ENCODE measurements at regions not wholly inside any gene's neighbourhood (a gene's known extent, or its start where the extent isn't known, plus 50 kb on each side); places are given as distances from the start of the nearest gene placed in this dataset.

DNA sequence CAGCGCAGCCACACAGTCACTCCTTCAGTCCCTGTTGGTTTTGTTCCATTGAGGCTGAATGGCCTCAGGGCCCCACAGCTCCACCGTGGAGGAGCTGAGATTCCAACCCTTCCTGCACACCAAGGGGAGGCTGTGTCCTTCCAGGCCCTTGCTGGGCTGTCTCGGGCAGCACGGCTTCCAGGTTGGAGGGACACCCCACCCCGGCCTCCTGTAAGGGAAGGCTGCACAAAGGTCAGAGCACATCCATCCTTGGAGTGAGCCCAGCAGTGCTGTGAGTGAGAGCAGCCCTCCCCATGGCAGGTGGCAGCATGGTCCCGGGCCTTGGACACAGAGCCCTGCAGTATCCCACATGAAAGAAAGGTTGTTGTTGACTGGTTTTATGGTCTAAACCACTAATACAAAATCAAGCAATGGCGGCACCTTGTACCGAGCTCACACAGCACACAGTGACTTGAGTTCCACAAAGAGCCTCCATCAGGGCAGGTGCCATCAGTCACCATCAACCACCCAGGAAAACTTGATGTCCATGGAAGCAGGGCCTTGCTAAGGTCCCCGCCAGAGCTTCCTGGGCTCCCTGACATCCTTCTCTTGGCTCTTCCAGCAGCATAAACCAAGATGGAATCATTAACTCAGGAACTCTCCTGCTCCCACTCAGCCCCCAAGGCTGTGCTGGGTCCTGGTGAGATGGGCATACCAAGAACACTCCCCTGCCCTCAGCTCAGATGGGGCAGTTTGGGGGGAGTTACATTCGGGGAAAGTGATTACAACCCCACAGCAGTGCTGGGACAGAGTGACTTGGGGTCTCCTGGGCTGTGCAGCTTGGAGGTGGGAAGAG lies 1500.4 kb downstream of the TBC1D22A start:
- no peak for DNase-seq (ENCODE audit: low read depth in 3 of 3)

DNA sequence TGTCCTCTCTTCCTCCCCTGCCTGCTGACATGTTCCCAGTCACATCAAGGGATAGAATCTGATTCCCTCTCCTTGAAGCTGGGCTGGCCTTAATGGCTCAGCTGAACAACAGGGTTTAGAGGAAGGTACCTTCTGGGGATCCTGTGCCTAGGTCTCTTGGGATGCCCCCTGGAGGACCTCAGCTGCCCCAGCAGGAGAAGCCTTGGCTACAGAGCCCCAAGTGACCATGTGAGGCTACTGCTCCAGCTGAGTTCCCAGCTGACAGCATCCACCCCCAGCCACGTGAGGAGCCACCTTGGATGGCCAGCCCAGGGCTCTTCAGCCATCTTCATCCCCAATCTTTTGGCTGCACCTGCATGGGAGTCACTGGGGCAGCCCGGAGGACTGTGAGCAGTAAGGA lies 1499.3 kb downstream of the TBC1D22A start:
- DNase-seq (ENCODE audit: low read depth in 3 of 3): no peak

DNA sequence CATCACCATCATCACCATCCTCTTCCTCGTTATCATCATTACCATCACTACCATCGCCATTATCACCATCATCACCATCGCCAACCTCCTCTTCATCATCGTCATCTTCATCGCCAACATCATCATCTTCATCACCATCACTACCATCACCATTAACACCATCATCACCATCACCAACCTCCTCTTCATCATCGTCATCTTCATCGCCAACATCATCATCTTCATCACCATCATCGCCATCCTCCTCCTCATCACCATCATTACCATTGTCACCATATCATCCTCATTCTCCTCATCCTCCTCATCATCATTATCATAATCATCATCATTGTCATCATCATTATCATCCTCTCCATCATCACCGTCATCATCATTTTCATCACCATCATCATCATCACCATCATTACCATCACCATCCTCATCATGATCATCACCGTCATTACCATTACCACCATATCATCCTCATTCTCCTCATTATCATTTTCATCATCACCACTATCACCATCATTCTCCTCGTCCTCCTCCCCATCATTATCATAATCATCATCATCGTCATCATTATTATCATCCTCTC lies 1498.7 kb downstream of the TBC1D22A start:
- DNase-seq (ENCODE audit: low read depth in 3 of 3): no peak

DNA sequence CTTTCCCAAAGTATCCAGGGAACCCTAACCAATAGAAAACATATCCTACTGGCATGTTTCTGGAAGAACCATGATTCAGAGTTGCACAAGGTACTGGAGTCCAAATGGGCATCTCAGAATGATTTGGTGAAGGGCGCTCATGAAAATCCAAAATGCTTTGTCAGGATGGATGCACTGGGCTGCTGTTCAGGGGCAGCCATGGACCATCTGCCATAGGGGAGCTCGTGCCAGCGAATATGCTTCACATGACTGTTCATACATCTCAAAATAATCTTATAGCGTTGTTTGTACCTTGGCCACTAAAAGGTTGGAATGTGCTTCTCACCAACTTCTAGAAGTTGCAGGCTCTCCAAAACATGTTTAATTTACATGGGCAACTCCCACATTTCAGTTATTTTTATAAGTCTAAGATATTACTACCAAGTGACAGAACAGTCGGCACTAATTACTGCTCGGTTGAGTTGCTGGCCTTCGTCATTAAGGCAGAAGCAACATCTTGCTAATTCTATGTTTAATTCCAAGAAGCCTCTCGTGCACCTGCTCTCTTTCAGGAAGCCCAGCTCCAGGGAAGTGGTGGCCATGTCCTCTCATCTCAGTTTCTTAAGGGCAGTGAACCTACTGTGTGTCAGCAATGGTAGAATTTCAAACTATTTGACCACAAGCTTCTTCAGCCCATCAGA lies 1497.7 kb downstream of the TBC1D22A start:
- DNase-seq (ENCODE audit: low read depth in 3 of 3): no peak

DNA sequence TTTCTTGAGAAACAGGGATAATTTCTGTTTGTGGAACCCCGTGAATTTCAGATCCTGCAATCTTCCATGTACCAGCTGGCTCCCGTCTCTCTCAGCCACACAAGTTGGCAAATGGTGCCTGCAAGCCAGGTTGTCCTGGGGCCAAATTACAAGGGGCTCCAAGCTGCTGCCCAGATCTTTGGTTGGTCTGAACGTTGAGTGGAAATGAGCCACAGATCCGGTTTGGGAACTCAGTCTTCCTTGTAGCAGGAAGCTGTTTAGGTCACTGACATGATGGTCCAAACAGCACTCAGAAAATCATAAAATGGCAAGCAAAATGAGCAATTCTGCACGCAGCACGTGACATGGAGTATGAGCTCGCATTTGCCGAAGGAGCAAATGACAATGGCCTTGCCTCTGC lies 1496.4 kb downstream of the TBC1D22A start:
- DNase-seq (ENCODE audit: low read depth in 3 of 3): no peak

DNA sequence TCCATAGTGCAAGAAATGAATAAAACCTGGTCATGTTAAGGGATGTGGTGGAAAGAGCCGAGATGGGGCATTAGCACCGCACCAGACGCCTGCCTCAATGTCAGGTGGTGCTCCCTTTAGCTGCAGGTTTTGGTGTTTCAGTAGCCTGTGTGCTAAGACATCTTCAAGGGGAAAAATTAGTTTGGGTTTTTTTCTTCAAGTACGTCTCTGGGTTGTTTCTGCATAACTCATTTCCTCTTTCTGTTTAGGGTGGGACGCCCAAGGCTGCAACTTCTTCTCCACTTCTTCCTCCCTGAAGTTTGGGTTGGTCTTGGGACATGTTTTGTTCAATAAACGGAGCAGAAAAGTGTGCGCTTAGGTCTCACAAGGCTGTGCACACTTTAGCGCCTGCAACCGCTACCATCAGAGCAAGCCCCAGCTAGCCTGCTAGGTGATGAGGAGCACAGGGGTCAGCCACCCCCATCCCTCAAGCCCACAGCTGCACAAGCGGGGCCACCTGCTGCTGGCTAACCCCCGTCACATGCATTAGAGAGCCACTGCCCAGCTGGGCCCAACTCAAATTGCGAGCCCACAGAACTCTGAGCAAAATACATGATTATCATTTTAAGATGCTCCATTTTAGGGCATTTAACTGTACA lies 1495.7 kb downstream of the TBC1D22A start:
- no peak for DNase-seq (ENCODE audit: low read depth in 3 of 3)

DNA sequence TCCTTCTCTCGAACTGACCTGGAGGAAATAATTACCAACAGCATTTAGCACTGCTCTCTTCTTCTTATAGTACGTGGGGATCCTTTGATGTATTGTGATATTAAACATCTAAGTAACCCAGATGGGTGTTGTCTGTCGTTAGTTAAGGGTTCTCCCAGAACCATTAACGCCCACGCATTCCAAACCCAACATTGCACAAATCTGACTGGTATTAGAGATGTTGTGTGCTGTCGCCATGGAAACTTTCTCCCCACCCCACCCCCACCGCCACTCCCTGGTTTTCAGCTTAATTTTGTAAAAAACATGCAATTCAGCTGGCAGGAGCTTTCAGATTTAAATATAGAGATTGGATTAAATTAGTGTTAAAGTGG lies 1495.2 kb downstream of the TBC1D22A start:
- DNase-seq (ENCODE audit: low read depth in 3 of 3): no peak

DNA sequence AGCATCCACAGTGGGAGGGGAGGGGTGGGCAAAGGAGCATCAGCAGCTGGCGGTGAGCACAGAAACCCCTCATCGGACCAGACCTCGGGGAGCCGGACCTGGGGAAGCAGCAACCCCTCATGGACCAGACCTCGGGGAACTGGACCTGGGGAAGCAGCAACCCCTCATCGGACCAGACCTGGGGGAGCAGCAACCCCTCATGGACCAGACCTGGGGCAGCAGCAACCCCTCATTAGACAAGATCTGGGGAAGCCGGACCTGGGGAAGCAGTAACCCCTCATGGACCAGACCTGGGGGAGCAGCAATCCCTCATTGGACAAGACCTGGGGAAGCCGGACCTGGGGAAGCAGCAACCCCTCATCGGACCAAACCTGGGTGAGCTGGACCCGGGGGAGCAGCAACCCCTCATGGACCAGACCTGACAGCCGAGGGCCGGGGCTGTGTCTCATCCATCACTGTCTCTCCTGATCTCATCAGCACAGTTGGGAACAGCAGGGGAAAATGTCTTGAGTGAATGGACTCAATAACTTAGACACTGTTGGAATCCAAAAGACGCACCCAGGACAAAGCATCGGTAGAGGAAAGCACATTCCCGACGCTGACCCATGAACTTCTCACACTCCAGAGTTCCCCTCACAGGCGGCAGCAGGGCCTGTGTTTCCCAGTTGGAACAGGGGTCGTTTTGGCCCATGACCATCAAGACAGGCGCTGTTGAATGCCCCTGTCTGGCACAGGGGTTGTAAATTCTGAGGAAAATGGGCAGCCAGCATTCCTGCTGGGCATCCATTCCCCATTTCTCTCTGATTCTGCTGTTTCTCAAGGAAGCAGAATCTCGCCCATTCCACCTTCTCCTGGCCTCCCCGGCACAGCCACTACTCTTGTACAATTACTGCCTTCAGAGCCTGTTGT lies 1494.6 kb downstream of the TBC1D22A start:
- no peak for DNase-seq (ENCODE audit: low read depth in 3 of 3)

DNA sequence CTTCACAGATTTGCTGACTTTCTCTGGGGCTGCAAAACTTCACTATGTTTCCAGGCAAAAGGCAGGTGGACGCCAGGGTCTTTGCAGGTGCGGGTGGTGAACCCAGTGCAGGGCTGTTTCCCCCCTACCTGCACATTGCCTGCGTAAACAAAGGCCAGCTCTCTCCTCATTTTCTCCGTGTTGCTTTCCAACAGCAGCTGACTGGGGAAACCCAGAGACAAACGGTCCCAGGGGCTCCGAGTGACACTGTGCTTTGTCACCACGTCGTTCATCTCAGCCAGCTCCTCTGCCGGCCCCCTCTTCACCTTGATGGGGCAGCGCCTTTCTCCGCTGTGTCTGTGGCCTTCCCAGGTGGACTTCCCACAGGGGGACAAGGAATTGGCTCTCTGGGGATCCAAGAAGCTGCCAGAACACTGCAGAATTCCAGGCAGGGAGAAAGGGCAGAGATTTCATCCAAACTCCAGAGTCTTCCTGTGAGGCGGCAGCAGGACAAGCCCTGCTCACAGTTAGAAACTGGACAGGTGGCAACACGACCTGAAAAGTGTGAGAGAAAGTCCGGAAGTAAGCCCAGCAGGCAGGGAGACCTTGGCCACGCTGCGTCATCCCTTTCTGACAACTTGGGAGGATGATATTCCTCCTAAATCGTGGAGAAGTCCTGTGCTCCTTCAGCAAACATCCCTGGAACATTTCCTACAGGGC lies 1493.7 kb downstream of the TBC1D22A start:
- DNase-seq (ENCODE audit: low read depth in 3 of 3): no peak

DNA sequence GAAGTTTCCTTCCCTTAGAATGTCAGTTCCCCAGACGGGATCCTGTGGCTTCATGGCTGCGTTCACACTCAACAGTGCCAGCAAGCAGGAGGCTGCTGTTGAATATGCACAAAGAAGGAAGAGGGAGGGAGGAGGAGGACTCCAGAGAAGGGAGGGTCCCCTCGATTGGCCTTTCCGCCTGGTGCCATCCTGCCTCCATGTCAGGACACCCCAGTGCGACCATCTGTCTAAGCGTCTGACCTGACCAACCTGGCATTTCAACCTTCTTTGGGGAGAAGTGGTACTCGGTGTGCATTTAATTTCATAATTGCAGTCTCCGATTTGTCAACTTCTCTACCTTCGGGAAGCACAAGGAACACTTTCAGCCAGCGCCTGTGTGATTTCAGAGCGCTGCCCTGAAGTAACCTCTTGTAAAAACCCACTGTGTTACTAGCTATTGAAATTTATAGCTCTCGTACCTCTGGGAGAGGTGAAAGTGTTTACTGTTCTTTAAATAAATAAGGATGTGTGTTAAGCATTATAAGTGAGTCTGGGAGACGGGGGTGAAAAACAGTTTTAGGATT lies 1491.9 kb downstream of the TBC1D22A start:
- DNase-seq (ENCODE audit: low read depth in 3 of 3): no peak

DNA sequence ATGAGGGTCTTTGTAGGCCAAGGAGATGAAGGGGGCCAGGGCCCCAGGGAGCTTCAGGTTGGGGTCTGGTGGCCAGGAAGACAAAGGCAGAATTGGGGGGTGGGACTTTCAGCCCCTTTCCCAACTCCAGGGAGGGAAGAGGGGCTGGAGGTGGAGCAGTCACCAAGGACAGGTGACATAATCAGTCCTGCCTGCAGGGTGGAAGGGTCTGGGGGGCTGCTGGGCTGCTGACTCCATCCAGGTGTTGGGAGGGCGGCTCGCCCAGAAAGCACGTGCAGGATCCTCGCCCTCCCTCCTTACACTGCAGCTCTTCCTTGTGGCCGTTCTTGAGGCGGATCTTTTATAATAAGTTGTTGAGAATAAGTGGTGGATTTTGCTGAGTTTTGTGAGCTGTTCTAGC lies 1491.1 kb downstream of the TBC1D22A start:
- no peak for DNase-seq (ENCODE audit: low read depth in 3 of 3)

DNA sequence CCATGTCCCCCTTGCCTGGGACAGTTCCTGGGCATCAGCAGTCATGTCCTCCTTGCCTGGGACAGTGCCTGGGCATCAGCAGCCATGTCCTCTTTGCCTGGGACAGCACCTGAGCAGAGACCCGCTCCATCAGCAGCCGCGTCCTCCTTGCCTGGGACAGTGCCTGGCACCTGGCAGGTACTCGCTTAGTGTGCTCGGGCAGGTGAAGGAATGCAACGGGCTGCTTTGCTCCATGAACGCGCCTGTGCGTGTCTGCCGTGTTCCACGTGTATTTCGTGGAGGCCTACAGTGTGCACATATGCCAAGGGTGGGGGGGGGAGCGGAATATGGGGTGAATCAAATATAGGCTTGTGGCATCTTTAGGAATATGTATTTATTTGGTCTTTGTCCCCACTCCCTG lies 1490.7 kb downstream of the TBC1D22A start:
- no peak for DNase-seq (ENCODE audit: low read depth in 3 of 3)

DNA sequence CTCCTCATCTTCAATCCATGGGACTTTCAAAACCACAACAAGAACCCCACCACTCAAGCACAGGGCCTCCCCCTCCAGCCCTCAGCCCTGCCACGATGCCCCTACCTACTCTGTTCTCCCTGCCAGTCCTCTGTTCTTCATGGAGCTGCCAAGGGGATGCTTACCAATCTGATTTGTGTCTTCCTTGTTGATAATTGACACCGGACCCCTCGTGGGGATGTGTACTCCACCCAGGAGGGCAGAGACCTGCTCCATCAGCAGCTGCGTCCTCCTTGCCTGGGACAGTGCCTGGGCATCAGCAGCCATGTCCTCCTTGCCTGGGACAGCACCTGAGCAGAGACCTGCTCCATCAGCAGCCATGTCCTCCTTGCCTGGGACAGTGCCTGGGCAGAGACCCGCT lies 1489.2 kb downstream of the TBC1D22A start:
- DNase-seq (ENCODE audit: low read depth in 3 of 3): no peak

DNA sequence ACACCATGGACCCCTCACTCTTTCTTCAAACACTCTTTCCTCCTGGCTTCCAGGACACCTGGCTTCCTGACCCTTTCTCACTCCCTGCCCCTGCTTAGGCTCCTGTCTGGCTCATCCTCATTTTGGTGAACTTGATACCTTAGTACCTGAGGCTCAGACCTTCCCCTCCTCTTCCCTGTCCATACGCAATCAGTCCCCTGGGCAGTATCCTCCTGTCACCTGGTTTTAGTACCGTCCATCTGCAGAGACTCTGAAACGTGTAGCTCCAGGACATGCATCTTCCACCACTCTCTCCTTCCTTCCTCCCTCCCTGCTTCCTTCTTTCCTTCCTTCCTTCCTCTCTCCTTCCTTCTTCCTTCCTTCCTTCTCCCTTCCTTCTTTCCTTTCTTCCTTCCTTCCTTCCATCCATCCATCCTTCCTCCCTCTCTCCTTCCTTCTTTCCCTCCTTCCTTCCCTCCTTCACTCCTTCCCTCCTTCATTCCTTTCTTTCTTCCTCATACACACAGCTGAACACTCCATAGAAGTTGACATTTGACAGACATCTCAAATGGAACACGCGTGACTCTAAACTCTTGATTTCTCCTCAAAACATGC lies 1488.6 kb downstream of the TBC1D22A start:
- DNase-seq (ENCODE audit: low read depth in 3 of 3): no peak

DNA sequence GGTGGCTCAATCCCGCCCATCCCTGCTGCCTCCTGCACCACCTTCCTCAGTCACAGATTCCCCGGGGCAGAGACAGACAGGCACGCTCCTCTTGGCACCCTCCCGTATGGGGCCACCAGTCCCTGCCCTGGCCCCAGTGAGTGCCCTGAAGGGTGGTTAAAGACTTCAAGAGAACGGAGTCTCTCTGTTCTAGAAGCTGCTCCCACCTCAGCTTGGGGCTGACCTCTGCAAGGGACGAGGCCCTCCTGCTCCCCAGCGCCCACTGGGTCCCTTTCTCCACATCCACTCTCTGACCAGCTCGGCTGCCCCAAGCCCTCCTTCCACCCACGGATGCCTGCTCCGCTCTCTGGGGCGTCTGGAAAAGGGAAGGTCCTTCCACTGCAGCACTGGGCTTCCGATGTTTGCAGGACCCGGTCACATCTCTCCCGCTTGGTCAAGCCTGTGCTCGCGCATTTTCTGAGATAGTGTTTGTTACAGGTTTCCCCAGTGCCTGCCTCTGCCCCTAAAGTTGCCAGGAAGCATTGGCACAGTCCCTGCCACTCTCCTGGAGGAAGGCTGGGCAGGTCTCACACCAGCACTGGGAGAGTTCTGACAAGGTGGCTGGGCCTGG lies 1487.9 kb downstream of the TBC1D22A start:
- DNase-seq (ENCODE audit: low read depth in 3 of 3): no peak

DNA sequence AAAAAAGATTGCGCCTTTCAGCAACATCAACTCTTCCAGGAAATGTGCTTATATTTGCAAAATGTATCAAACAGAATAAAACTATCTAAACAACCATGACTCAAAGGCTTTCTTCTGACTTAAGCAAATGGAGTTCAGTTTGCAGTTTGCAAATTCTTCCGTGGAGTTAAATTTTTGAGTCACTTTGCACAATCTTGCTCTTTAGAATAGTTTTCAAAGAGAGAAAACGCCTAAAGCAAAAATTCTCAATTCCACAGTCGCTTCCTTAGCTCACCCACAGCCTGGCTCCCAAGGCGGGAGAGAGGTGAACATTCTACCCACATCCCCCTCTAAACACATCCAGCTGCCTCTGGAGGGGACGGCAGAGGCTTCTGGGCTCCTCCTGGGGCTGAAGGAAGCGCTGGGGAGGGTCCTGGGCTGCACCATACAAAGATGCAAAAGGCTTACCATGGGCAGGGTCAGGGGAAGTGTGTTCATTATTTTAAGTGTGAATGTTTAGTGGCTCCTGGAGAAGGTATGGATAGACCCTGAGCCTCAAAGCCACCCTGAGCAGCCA lies 1487.3 kb downstream of the TBC1D22A start:
- no peak for DNase-seq (ENCODE audit: low read depth in 3 of 3)

DNA sequence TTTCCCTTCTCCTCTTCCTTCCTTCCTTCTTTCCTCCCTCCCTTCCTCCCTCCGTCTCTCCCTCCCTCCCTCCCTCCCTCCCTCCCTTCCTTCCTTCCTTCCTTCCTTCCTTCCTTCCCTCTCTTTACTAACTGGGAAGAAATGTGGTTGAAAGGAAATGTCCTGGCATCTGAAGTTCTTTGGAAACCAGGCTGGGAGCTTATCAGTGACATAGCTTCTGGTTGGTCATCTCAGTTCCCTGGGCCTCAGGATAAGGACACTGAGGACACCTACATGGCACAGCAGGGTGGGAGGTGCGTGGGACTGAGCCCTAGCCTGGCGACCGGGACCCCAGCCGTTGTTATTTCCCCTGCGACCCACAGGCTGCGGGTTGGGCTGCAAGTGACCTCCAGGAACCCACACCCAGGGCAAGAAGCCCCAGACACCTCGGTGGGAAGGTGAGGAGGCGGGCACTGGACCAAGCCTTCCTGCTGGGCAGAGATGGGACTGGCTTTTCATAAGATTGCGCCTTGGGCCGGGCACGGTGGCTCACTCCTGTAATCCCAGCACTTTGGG lies 1486.5 kb downstream of the TBC1D22A start:
- DNase-seq (ENCODE audit: low read depth in 3 of 3): no peak

DNA sequence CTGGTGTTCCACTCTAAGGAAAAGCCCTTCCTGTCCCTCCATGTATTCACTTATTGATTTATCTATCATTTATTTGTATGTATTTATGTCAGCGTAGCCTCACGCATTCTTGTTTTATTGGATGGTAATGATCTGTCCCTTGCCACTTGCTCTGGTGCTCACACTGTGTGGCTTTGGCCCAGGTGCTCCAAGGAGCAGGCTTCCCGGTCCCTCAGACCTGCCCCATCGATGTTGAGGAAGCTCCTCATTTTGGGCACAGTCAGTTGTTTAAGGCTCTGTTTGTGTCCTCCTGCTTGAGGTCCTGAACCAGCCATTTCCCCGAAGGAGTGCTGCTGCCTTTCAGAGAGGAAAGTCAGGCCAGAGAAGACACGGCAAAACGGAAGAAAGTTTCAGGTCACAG lies 1485.4 kb downstream of the TBC1D22A start:
- no peak for DNase-seq (ENCODE audit: low read depth in 3 of 3)

DNA sequence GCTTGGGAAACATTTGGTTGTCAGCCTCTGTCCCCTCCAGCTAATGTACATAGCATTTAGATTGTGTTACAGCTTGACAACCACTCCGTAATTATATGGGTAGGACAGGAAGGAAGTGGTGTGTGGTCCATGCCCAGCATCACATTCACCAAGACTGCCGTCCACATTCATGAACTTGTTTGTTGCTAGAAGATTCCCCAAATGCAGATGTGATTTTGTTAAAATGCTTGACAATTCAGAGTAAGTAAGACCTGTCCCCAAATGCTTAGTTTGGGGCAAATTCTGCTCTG lies 1482.7 kb downstream of the TBC1D22A start:
- no peak for DNase-seq (ENCODE audit: low read depth in 3 of 3)
